ENCODE measurements at regions not wholly inside any gene's neighbourhood (a gene's known extent, or its start where the extent isn't known, plus 50 kb on each side); places are given as distances from the start of the nearest gene placed in this dataset.

- TF ChIP-seq CTCF (IDR thresholded peaks at IDR 0.05) (no peak), POLR2AphosphoS5 (IDR thresholded peaks at IDR 0.05) (no peak)
These were observed 56.4 kb upstream of the PZP start for GRCh38 chr12:9264546-9264945.
